Glomerular visceral epithelial cell (primary cell): ENCODE measurements at regions not wholly inside any gene's neighbourhood (a gene's known extent, or its start where the extent isn't known, plus 50 kb on each side); places are given as distances from the start of the nearest gene placed in this dataset.

Experiments
- DNase-seq: peaks from one replicate; pipeline ENCODE4 v3.0.0-alpha.2; 2016; ENCODE audit errors: extremely low spot score

- no peak for DNase-seq
These were observed 70.2 kb upstream of the TLE4 start for GRCh38 chr9:79501546-79501945.

GRCh38 chr9:79507801-79508200, 64.0 kb upstream of the TLE4 start:
- no peak for DNase-seq

- DNase-seq, result no peak
These were observed 59.5 kb upstream of the TLE4 start for GRCh38 chr9:79512251-79512650.
